AML-193 (cell line): ENCODE measurements at regions not wholly inside any gene's neighbourhood (a gene's known extent, or its start where the extent isn't known, plus 50 kb on each side); places are given as distances from the start of the nearest gene placed in this dataset.

ENCODE experiments used
- DNase-seq, 2 experiments: peaks; one replicate each; lab custom pipeline; 2025; lab: John Stamatoyannopoulos, UW

- no peak for DNase-seq
Observed at GRCh38 chr3:150022381-150023238, 51.9 kb upstream of the PFN2 start.

- no peak for DNase-seq
Observed at GRCh38 chr3:150020527-150020926, 49.8 kb upstream of the PFN2 start.
